Hippocampal formation (tissue), 2 donors: ENCODE measurements at regions not wholly inside any gene's neighbourhood (a gene's known extent, or its start where the extent isn't known, plus 50 kb on each side); places are given as distances from the start of the nearest gene placed in this dataset.

Experiments
- DNase-seq, 2 donors: peaks; one replicate each; lab custom pipeline; 2025; lab: John Stamatoyannopoulos, UW

GRCh38 chr7:72524037-72524436 is 111.9 kb upstream of the CALN1 start:
- no peak for DNase-seq

- no peak for DNase-seq
These were observed 92.0 kb upstream of the CALN1 start for GRCh38 chr7:72504061-72504706.

GRCh38 chr7:72503644-72504043 is 91.5 kb upstream of the CALN1 start:
- DNase-seq = no peak

DNA sequence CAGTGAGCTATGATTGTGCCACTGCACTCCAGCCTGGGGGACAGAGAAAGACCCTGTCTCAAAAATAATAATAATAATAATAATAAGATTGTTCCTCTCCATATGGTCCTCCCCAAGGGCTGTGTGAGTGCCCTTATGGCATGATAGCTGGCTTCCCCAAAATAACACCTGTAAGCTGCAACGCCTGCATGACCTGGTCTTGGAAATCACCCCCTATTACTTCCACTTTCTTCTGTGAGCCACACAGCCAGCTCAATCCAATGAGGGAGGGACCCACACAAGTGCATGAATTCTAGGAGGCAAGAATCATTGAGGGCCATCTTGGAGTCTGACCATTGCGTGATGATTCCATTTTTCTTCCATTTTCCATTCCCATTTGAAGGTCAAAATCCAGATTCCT is 82.7 kb upstream of the CALN1 start:
- DNase-seq = no peak

GRCh38 chr7:72493850-72494661 is 81.9 kb upstream of the CALN1 start:
- peak; percentile 21 to 59 for DNase-seq

DNA sequence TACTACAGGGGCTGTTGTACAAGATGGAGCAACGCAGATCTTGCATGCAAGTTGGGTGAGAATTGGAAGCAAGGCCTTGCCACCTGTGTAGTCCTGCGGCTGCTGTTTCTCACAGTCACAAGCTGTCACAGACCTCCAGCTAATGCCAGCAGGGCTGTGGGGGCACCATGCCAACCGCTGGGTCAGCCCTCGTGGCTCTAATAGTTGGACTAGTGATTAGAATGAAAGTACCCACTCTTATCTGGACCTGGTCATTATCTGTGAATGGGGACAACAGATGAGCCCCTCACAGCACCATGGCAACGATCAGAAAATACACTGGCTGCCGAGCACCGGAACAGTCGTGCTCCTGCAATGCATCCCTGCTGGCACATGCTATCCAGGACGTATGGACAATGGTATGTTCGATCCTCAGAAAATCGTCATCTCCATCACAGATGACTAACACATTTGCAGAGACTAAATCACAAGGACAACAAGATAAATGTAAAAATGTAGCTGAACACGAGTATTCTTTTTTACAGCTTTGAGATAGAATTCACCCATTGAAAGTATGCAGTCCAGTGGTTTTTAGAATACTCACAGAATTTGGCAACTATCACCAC is 80.4 kb upstream of the CALN1 start:
- no peak for DNase-seq

DNA sequence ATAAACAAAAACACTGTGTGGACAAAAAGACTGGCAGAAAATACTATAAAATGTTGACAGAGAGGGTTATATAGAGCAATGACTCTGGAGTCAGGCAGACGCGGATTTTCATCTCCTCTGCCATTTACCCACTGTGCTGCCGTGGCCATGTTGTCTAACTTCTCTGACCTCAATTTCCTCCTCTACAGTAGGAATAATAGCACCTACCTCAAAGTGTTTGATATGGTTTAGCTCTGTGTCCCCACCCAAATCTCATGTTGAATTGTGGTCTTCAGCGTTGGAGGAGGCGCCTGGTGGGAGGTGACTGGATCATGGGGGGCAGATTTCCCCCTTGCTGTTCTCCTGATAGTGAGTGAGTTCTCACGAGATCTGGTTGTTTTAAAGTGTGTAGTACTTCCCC is 78.2 kb upstream of the CALN1 start:
- DNase-seq = no peak

GRCh38 chr7:72481934-72482333 is 69.8 kb upstream of the CALN1 start:
- no peak for DNase-seq

DNA sequence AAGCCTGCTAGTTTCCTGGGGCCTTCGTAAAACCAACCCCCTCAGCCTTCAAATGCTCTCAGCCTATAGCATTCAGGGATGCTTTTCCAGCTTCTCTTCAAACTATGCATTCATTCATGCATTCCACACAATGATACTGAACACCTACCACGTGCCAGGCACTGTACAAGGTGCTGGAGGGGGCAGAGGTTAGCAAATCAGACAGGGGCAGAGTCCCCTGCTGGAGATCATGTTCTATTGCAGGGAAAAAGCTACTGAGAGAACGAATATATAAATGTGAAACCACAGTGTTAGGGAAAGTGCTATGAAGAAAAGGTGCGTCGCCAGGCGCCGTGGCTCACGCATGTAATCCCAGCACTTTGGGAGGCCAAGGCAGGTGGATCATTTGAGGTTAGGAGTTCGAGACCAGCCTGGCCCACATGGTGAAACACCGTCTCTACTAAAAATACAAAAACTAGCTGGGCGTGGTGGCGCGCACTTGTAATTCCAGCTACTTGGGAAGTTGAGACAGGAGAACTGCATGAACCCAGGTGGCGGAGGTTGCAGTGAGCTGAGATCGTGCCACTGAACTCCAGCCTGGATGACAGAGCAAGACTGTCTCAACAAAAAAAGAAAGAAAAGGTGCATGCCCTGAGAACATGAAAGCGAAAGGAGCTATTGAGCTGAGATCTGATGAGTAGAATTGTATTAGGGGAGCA is 64.6 kb upstream of the CALN1 start:
- DNase-seq = no peak

- DNase-seq = no peak
These were observed 55.1 kb upstream of the CALN1 start for GRCh38 chr7:72467237-72467636.

- DNase-seq = no peak
These were observed 54.7 kb upstream of the CALN1 start for GRCh38 chr7:72466797-72467196.

DNA sequence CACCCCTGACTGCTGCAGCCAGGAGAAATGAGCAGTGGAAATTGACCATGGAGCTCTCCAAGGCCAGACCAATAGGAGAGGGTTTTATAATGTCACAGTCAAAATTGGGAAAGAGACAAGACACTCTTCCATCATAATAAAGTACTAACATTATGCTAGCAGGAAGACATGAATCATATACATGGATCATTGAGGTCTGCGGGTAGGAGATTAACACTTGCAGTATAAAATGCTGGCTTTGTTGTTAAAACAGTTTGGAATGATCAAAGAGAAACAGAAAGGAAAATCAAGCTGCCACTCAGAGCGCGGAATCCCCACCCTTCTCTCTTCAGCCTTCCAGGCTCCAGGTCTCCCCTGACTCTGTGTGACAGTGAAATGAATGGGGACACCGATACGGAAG is 53.4 kb upstream of the CALN1 start:
- DNase-seq = no peak

- no peak for DNase-seq
These were observed 50.2 kb upstream of the CALN1 start for GRCh38 chr7:72462311-72462710.
